ENCODE measurements at regions not wholly inside any gene's neighbourhood (a gene's known extent, or its start where the extent isn't known, plus 50 kb on each side); places are given as distances from the start of the nearest gene placed in this dataset.

GRCh38 chr2:83572400-83572799 lies 886.7 kb downstream of the SUCLG1 start:
- TF ChIP-seq CTCF (IDR thresholded peaks at IDR 0.05) (no peak), ZFX (IDR thresholded peaks at IDR 0.05; ENCODE audit: borderline replicate concordance) (no peak)

All from 22Rv1 (cell line).